ENCODE measurements at regions not wholly inside any gene's neighbourhood (a gene's known extent, or its start where the extent isn't known, plus 50 kb on each side); places are given as distances from the start of the nearest gene placed in this dataset.

- CTCF ChIA-PET: interaction anchor here (1.0 to 3.5 kb wide), 5 partner anchors 27 to 536 kb away, joined by 5 to 26 read pairs (median 5); no protein-coding TSS in a partner anchor
- ATAC-seq: peak; percentile 85
- TF ChIP-seq NFE2L1 (CRISPR knock-in tag; IDR thresholded peaks at IDR 0.05): no peak
- TF ChIP-seq FOXK1 (CRISPR knock-in tag; IDR thresholded peaks at IDR 0.05): no peak
- TF ChIP-seq NR1H2 (CRISPR knock-in tag; IDR thresholded peaks at IDR 0.05): no peak
- TF ChIP-seq ZNF281 (CRISPR knock-in tag; IDR thresholded peaks at IDR 0.05): no peak
- no peak for TF ChIP-seq ZNF263 (CRISPR knock-in tag; IDR thresholded peaks at IDR 0.05; ENCODE audit: low read depth)
- TF ChIP-seq SOX15 (CRISPR knock-in tag; IDR thresholded peaks at IDR 0.05): no peak
- TF ChIP-seq NFYB (CRISPR knock-in tag; conservative IDR thresholded peaks at IDR 0.05; ENCODE audit: low read depth): no peak
- no peak for TF ChIP-seq EMX1 (CRISPR knock-in tag; IDR thresholded peaks at IDR 0.05)
- TF ChIP-seq CBFB (CRISPR knock-in tag; IDR thresholded peaks at IDR 0.05; ENCODE audit: low read depth): no peak
- no peak for TF ChIP-seq ZBTB43 (CRISPR knock-in tag; IDR thresholded peaks at IDR 0.05)
- no peak for TF ChIP-seq GRHL2 (CRISPR knock-in tag; IDR thresholded peaks at IDR 0.05; ENCODE audit: insufficient replicate concordance, severe bottlenecking)
- no peak for TF ChIP-seq AR (CRISPR knock-in tag; IDR thresholded peaks at IDR 0.05)
- no peak for TF ChIP-seq NR3C1 (CRISPR knock-in tag; conservative IDR thresholded peaks at IDR 0.05; ENCODE audit: low read depth)
- no peaks in the 10 kb centered on the region for H3K9me3 Mint-ChIP-seq
- no peaks in the 10 kb centered on the region for H3K36me3 Mint-ChIP-seq
- POLR2A ChIA-PET: no interaction called here
- no peak overlapping the region for H3K4me3 Mint-ChIP-seq
- peak; percentile 16 for DNase-seq (ENCODE audit: low spot score)
- H3K27me3 Mint-ChIP-seq (ENCODE audit: low read depth): no peaks in the 10 kb centered on the region
- 0 out of 2 replicates have a peak, but pooled peaks cover 5% of the 10 kb centered on the region for H3K4me1 Mint-ChIP-seq
- H3K27ac Mint-ChIP-seq: no peak overlapping the region
These were observed 490.6 kb downstream of the COG6 start for GRCh38 chr13:40146063-40146462.

- no peaks in the 10 kb centered on the region for H3K36me3 Mint-ChIP-seq
- TF ChIP-seq ETV6 (CRISPR knock-in tag; IDR thresholded peaks at IDR 0.05) (no peak), ATF2 (CRISPR knock-in tag; IDR thresholded peaks at IDR 0.05; ENCODE audit: borderline replicate concordance, low read depth) (no peak), ATF1 (CRISPR knock-in tag; IDR thresholded peaks at IDR 0.05) (no peak)
- no peak overlapping the region for H3K27ac Mint-ChIP-seq
- H3K4me1 Mint-ChIP-seq: peaks cover 8% of the 10 kb centered on the region; the same call in 1 of the 2 replicates
- no peaks in the 10 kb centered on the region; the same call in 1 of the 2 replicates for H3K27me3 Mint-ChIP-seq (ENCODE audit: low read depth)
- no peak for ATAC-seq
- H3K4me3 Mint-ChIP-seq: no peak overlapping the region
- CTCF ChIA-PET: interaction anchor here (1.0 to 3.5 kb wide), 5 partner anchors 26 to 536 kb away, joined by 5 to 26 read pairs (median 5); no protein-coding TSS in a partner anchor
- POLR2A ChIA-PET: no interaction called here
- no peak for DNase-seq (ENCODE audit: low spot score)
- H3K9me3 Mint-ChIP-seq: no peaks in the 10 kb centered on the region
These were observed 491.2 kb downstream of the COG6 start for GRCh38 chr13:40146611-40147117.
